ENCODE measurements at regions not wholly inside any gene's neighbourhood (a gene's known extent, or its start where the extent isn't known, plus 50 kb on each side); places are given as distances from the start of the nearest gene placed in this dataset.

DNA sequence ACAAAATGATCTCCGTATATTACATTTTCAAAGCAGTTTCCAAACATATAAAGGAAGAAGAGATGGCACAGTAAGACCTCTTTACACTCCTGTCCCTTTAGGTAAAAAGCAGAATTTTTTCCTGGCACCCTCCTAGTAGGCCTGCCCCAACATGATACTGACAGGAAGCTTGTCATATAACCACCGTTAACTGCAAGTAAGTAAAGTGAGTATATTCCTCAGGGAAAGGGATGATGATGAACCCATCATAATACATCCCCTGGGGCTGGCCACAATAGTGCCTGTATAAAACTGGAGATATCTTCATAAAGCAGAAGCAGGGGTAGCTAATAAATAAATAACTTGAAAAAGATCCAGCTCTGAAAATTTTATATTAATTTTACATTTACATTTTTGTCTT, 893.0 kb downstream of the DIPK2A start:
- DNase-seq (ENCODE audit: extremely low spot score, unreplicated experiment): no peak
- TF ChIP-seq, protein P1, sequence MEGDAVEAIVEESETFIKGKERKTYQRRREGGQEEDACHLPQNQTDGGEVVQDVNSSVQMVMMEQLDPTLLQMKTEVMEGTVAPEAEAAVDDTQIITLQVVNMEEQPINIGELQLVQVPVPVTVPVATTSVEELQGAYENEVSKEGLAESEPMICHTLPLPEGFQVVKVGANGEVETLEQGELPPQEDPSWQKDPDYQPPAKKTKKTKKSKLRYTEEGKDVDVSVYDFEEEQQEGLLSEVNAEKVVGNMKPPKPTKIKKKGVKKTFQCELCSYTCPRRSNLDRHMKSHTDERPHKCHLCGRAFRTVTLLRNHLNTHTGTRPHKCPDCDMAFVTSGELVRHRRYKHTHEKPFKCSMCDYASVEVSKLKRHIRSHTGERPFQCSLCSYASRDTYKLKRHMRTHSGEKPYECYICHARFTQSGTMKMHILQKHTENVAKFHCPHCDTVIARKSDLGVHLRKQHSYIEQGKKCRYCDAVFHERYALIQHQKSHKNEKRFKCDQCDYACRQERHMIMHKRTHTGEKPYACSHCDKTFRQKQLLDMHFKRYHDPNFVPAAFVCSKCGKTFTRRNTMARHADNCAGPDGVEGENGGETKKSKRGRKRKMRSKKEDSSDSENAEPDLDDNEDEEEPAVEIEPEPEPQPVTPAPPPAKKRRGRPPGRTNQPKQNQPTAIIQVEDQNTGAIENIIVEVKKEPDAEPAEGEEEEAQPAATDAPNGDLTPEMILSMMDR (conservative IDR thresholded peaks at IDR 0.05): no peak
- peaks cover 8% of the 10 kb centered on the region for H3K27me3 Mint-ChIP-seq
- no peaks in the 10 kb centered on the region for H3K36me3 Mint-ChIP-seq
- no peaks in the 10 kb centered on the region for H3K9me3 Mint-ChIP-seq
- no peaks in the 10 kb centered on the region for H3K4me1 Mint-ChIP-seq (ENCODE audit: unreplicated experiment)
- H3K27ac Mint-ChIP-seq: no peak overlapping the region
- H3K4me3 Mint-ChIP-seq: no peak overlapping the region

DNA sequence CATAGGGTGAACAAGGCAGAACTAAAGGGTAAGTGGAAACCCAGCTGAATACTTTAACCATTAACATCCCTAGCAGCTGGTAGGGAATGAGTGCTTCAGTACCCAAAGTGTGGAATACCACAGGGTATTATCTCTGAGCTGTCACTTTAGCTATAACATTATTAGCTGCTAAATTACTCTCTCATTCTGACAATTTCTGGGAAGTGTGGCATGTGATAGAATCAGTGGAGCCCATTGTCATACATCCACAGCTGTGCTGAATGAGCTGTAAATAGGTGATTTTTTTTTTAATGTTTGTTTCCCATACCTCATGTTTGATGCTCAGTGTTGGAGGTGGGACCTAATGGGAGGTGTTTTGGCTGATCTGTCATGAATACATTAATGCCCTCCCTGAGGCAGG, 894.3 kb downstream of the DIPK2A start:
- Mint-ChIP-seq H3K27ac (no peak overlapping the region), H3K4me3 (no peak overlapping the region)

DNA sequence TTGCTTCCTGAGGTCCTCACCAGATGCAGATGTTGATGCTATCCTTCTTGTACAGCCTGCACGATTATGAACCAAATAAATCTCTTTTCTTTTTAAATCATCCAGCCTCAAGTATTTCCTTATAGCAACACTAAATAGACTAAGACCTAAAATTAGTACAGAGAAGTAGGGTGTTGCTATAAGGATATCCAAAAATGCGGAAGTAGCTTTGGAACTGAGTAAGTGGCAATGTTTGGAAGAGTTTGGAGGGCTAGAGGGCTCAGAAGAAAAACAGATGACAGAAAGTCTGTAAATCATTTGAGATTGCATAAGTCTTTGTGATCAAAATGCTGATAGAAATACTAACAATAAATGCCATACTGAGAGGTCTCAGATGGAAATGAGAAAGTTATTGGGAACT, 894.9 kb downstream of the DIPK2A start:
- H3K36me3 Mint-ChIP-seq: no peaks in the 10 kb centered on the region
- DNase-seq (ENCODE audit: extremely low spot score, unreplicated experiment): no peak
- no peak overlapping the region for H3K4me3 Mint-ChIP-seq
- no peaks in the 10 kb centered on the region for H3K9me3 Mint-ChIP-seq
- no peak overlapping the region for H3K27ac Mint-ChIP-seq
- TF ChIP-seq, protein P1 (conservative IDR thresholded peaks at IDR 0.05): no peak
- H3K4me1 Mint-ChIP-seq (ENCODE audit: unreplicated experiment): no peaks in the 10 kb centered on the region
- peaks cover 15% of the 10 kb centered on the region for H3K27me3 Mint-ChIP-seq

More for the DNA sequence above, 894.3 kb downstream of the DIPK2A start:
- Mint-ChIP-seq H3K36me3 (no peaks in the 10 kb centered on the region), H3K9me3 (no peaks in the 10 kb centered on the region), H3K4me1 (ENCODE audit: unreplicated experiment) (no peaks in the 10 kb centered on the region), H3K27me3 (peaks cover 13% of the 10 kb centered on the region)
- TF ChIP-seq, protein P1 (conservative IDR thresholded peaks at IDR 0.05): no peak
- no peak for DNase-seq (ENCODE audit: extremely low spot score, unreplicated experiment)

DNA sequence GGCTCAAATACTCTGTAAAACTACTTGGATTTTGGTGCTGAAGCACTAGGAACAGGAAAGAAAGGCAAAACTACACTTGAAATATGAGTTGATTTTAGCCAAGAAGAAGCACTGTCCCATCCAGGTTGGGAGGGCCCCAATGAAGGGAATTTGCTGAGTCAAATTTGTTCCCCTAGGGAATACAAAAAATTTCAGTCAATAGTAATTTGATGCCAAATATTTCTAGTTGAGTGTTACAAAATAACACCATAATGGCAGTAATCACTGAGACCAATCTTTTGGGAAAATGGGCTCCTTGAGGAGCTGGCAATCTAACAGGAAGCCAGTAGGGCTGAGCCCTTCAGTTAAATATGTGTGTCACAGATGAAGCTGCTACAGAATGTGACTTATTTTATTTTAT, 896.9 kb downstream of the DIPK2A start:
- TF ChIP-seq, protein P1 (conservative IDR thresholded peaks at IDR 0.05): no peak
- no peak overlapping the region for H3K4me3 Mint-ChIP-seq
- DNase-seq (ENCODE audit: extremely low spot score, unreplicated experiment): no peak
- no peaks in the 10 kb centered on the region for H3K36me3 Mint-ChIP-seq
- no peaks in the 10 kb centered on the region for H3K4me1 Mint-ChIP-seq (ENCODE audit: unreplicated experiment)
- H3K9me3 Mint-ChIP-seq: no peaks in the 10 kb centered on the region
- no peak overlapping the region for H3K27ac Mint-ChIP-seq
- peaks cover 18% of the 10 kb centered on the region for H3K27me3 Mint-ChIP-seq

DNA sequence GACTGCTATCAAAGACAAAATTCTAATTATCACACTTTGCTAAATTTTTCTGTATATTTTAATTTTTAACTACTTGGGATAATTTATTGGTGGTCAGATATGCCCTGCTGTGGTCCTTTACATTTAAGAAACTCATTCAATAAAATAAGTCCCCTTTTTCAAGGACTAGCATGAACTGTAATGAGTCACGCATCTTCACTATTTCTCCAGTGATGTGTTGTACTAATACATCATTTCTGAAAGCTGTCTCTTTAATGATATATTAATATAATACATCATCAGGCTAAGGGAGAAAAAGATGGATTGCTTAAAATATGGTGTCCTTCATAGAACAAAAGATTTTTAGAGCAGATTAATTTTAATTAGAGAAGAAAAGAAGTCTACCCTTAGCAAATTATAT, 901.4 kb downstream of the DIPK2A start:
- Mint-ChIP-seq H3K27me3 (peaks cover 22% of the 10 kb centered on the region), H3K4me3 (no peak overlapping the region)

More for the DNA sequence above, 901.4 kb downstream of the DIPK2A start:
- Mint-ChIP-seq H3K36me3 (no peaks in the 10 kb centered on the region), H3K9me3 (no peaks in the 10 kb centered on the region), H3K4me1 (ENCODE audit: unreplicated experiment) (no peaks in the 10 kb centered on the region), H3K27ac (no peak overlapping the region)
- DNase-seq (ENCODE audit: extremely low spot score, unreplicated experiment): no peak
- TF ChIP-seq, protein P1 (conservative IDR thresholded peaks at IDR 0.05): no peak
